H1 (cell line): ENCODE measurements at regions not wholly inside any gene's neighbourhood (a gene's known extent, or its start where the extent isn't known, plus 50 kb on each side); places are given as distances from the start of the nearest gene placed in this dataset.

Experiments used
- CTCF ChIA-PET: fragments of 300-600 bp; sonication (Branson Sonifier 250); formaldehyde crosslinking; loops from one replicate; lab custom pipeline; 2021; ENCODE audit not compliant: partially characterized antibody; lab: Charles Lee
- POLR2A ChIA-PET: fragments of 300-600 bp; sonication (Branson Sonifier 250); formaldehyde crosslinking; loops from one replicate; lab custom pipeline; 2021; ENCODE audit warnings: inconsistent platforms; ENCODE audit not compliant: partially characterized antibody; lab: Charles Lee
- DNase-seq, 2 experiments: peaks; one replicate each; pipeline versions ENCODE4 v3.0.0 to v3.0.0-alpha.2; 2010 to 2022; ENCODE audit warnings: low spot score in 2 of 2, low read depth in 1 of 2, mixed read lengths in 1 of 2
- FAIRE-seq: peaks from 2 replicates; lab custom pipeline; 2011; peaks lifted over from hg19 to GRCh38; lab: Jason Lieb, UNC
- H2AFZ ChIP-seq: 2 replicates; pipeline ENCODE4 v1.8.1; 2012; ENCODE audit warnings: low read length, inconsistent platforms
- H2AK5ac ChIP-seq: 2 replicates; pipeline ENCODE4 v1.6.1; 2013; ENCODE audit warnings: low read depth, low read length
- H2BK120ac ChIP-seq: replicated peaks from 2 replicates; pipeline ENCODE3; 2013; ENCODE audit warnings: low read depth, low read length, inconsistent platforms
- H2BK12ac ChIP-seq: 2 replicates; pipeline ENCODE4 v1.6.1; 2013; ENCODE audit warnings: low read depth, low read length
- H2BK15ac ChIP-seq: 2 replicates; pipeline ENCODE4 v1.6.1; 2013; ENCODE audit warnings: low read length
- H2BK20ac ChIP-seq: 2 replicates; pipeline ENCODE4 v1.6.1; 2013; ENCODE audit warnings: low read length
- H2BK5ac ChIP-seq: 2 replicates; pipeline ENCODE4 v1.6.1; 2013; ENCODE audit warnings: low read depth, low read length
- H3K14ac ChIP-seq: 2 replicates; pipeline ENCODE4 v1.6.1; 2013; ENCODE audit warnings: inconsistent platforms; ENCODE audit not compliant: insufficient read length
- H3K18ac ChIP-seq: 2 replicates; pipeline ENCODE4 v1.6.1; 2013; ENCODE audit warnings: low read length; ENCODE audit errors: extremely low read depth
- H3K23ac ChIP-seq: 2 replicates; pipeline ENCODE4 v1.6.1; 2013; ENCODE audit warnings: inconsistent platforms; ENCODE audit not compliant: insufficient read length
- H3K23me2 ChIP-seq: 2 replicates; pipeline ENCODE4 v1.6.1; 2013; ENCODE audit warnings: low read depth, low read length
- H3K27ac ChIP-seq: 2 replicates; pipeline ENCODE4 v1.6.1; 2011; ENCODE audit warnings: low read depth, low read length, inconsistent platforms
- H3K27me3 ChIP-seq, 4 experiments: replicated peaks in 1 of 4; 1 replicate in 1 of 4; 2 replicates in 3 of 4; pipeline versions ENCODE4 v1.6.1 to v1.8.1; 2011 to 2013; ENCODE audit warnings: low read length in 3 of 4, mild to moderate bottlenecking in 3 of 4, inconsistent platforms in 2 of 4, mixed read lengths in 2 of 4, moderate library complexity in 1 of 4; ENCODE audit not compliant: control insufficient read depth in 3 of 4, insufficient read depth in 3 of 4; ENCODE audit errors: extremely low read depth in 1 of 4
- H3K36me3 ChIP-seq, 4 experiments: 2 replicates each; pipeline versions ENCODE4 v1.6.1 to v1.8.1; 2011 to 2013; ENCODE audit warnings: mild to moderate bottlenecking in 4 of 4, low read length in 3 of 4, moderate library complexity in 2 of 4, control low read depth in 1 of 4, inconsistent platforms in 1 of 4; ENCODE audit not compliant: insufficient read depth in 4 of 4, control insufficient read depth in 2 of 4
- H3K4ac ChIP-seq: replicated peaks from 2 replicates; pipeline ENCODE3; 2013; ENCODE audit warnings: low read length, low read depth, mixed read lengths, inconsistent platforms; ENCODE audit not compliant: insufficient read length
- H3K4me1 ChIP-seq, 4 experiments: replicated peaks in 1 of 4; 1 replicate in 1 of 4; 2 replicates in 3 of 4; pipeline versions ENCODE4 v1.6.1 to v1.8.1; 2011 to 2013; ENCODE audit warnings: low read length in 3 of 4, inconsistent platforms in 2 of 4, mixed read lengths in 1 of 4; ENCODE audit not compliant: insufficient read depth in 4 of 4, control insufficient read depth in 3 of 4
- H3K4me2 ChIP-seq, 2 experiments: 2 replicates each; pipeline versions ENCODE4 v1.6.1 to v1.8.1; 2011 to 2013; ENCODE audit warnings: low read depth in 2 of 2, low read length in 2 of 2, control low read depth in 1 of 2, inconsistent platforms in 1 of 2, mild to moderate bottlenecking in 1 of 2; ENCODE audit not compliant: insufficient read depth in 1 of 2
- H3K4me3 ChIP-seq, 4 experiments: fragments of 200-600, 300-600 bp in 1 of 4; sonication (generic), shearing (Covaris generic), sonication (Bioruptor Twin) in 1 of 4; 2 replicates each; pipeline versions ENCODE4 v1.5.1 to v1.8.1; 2011 to 2016; ENCODE audit warnings: low read length in 4 of 4, low read depth in 3 of 4, control low read depth in 2 of 4, inconsistent platforms in 2 of 4, mild to moderate bottlenecking in 2 of 4, mixed read lengths in 1 of 4, moderate library complexity in 1 of 4; ENCODE audit not compliant: insufficient read depth in 2 of 4; ENCODE audit errors: extremely low read depth in 1 of 4
- H3K56ac ChIP-seq: replicated peaks from 2 replicates; pipeline ENCODE3; 2013; ENCODE audit warnings: low read depth, mild to moderate bottlenecking, mixed read lengths, low read length, inconsistent platforms; ENCODE audit not compliant: insufficient read length
- H3K79me1 ChIP-seq: 2 replicates; pipeline ENCODE4 v1.6.1; 2013; ENCODE audit warnings: low read depth, low read length, control low read depth
- H3K79me2 ChIP-seq, 2 experiments: 2 replicates each; pipeline versions ENCODE4 v1.6.1 to v1.8.1; 2012 to 2013; ENCODE audit warnings: low read length in 2 of 2, mild to moderate bottlenecking in 2 of 2, inconsistent platforms in 1 of 2; ENCODE audit not compliant: insufficient read depth in 2 of 2, control insufficient read depth in 1 of 2
- H3K9ac ChIP-seq, 4 experiments: replicated peaks in 1 of 4; 1 replicate in 1 of 4; 2 replicates in 3 of 4; pipeline versions ENCODE4 v1.6.1 to v1.8.1; 2011 to 2013; ENCODE audit warnings: low read depth in 3 of 4, low read length in 3 of 4, control low read depth in 2 of 4, mild to moderate bottlenecking in 2 of 4, moderate library complexity in 2 of 4, inconsistent platforms in 1 of 4; ENCODE audit errors: extremely low read depth in 1 of 4
- H3K9me3 ChIP-seq, 2 experiments: 2 replicates each; pipeline versions ENCODE4 v1.6.1 to v1.8.1; 2012 to 2013; ENCODE audit warnings: mild to moderate bottlenecking in 2 of 2, moderate library complexity in 2 of 2, control low read depth in 1 of 2, inconsistent platforms in 1 of 2, low read depth in 1 of 2, low read length in 1 of 2, mixed read lengths in 1 of 2; ENCODE audit not compliant: insufficient read depth in 2 of 2
- H4K20me1 ChIP-seq, 2 experiments: replicated peaks in 1 of 2; 2 replicates each; pipeline versions ENCODE3 to v1.8.1; 2011 to 2013; ENCODE audit warnings: inconsistent platforms in 2 of 2, low read length in 2 of 2, mild to moderate bottlenecking in 1 of 2; ENCODE audit not compliant: insufficient read depth in 2 of 2, control insufficient read depth in 1 of 2
- H4K5ac ChIP-seq: 2 replicates; pipeline ENCODE4 v1.6.1; 2013; ENCODE audit warnings: low read length, low read depth, mixed read lengths, inconsistent platforms; ENCODE audit not compliant: insufficient read length
- H4K8ac ChIP-seq: 2 replicates; pipeline ENCODE4 v1.8.0; 2013; ENCODE audit warnings: mild to moderate bottlenecking, moderate library complexity, low read length, inconsistent platforms; ENCODE audit not compliant: insufficient read depth; ENCODE audit errors: extremely low read depth
- H4K91ac ChIP-seq: replicated peaks from 2 replicates; pipeline ENCODE3; 2013; ENCODE audit warnings: low read length, mixed read lengths, inconsistent platforms; ENCODE audit not compliant: insufficient read length
- CBX8 ChIP-seq: fragments of 300-800, 300-1000 bp; sonication (generic); IDR thresholded peaks from 2 replicates; pipeline ENCODE4 v1.7.1; 2016; ENCODE audit warnings: low read depth, low read length, borderline replicate concordance
- GABPA ChIP-seq: IDR thresholded peaks from 2 replicates; pipeline ENCODE4 v1.6.1; 2011; ENCODE audit warnings: mild to moderate bottlenecking, low read length, moderate library complexity, borderline replicate concordance; ENCODE audit not compliant: insufficient read depth
- HDAC2 ChIP-seq, 2 experiments: fragments of 300-600 bp in 1 of 2; sonication (generic) in 1 of 2; IDR thresholded peaks; 2 replicates each; pipeline ENCODE4 v1.6.1; 2011 to 2012; ENCODE audit warnings: low read depth in 2 of 2, low read length in 2 of 2, mild to moderate bottlenecking in 2 of 2, moderate library complexity in 2 of 2, borderline replicate concordance in 1 of 2, inconsistent platforms in 1 of 2
- JUN ChIP-seq: IDR thresholded peaks from 2 replicates; pipeline ENCODE4 v1.6.1; 2011; ENCODE audit warnings: low read depth, mild to moderate bottlenecking, improper control_type of control experiment, low read length
- KDM1A ChIP-seq: fragments of 200-600, 300-600 bp; sonication (generic); IDR thresholded peaks from 2 replicates; pipeline ENCODE4 v1.7.1; 2016; ENCODE audit warnings: mild to moderate bottlenecking, low read length, borderline replicate concordance
- RAD21 ChIP-seq, 2 experiments: IDR thresholded peaks in 1 of 2; conservative IDR thresholded peaks in 1 of 2; 2 replicates each; pipeline ENCODE4 v1.6.1; 2011; ENCODE audit warnings: low read depth in 2 of 2, low read length in 2 of 2, improper control_type of control experiment in 1 of 2, inconsistent platforms in 1 of 2, mild to moderate bottlenecking in 1 of 2, moderate library complexity in 1 of 2
- SAP30 ChIP-seq: fragments of 300-600 bp; sonication (generic); IDR thresholded peaks from 2 replicates; pipeline ENCODE4 v1.7.1; 2012; ENCODE audit warnings: low read length, moderate library complexity, mild to moderate bottlenecking, inconsistent platforms; ENCODE audit not compliant: insufficient read depth, insufficient replicate concordance
- SP1 ChIP-seq: IDR thresholded peaks from 2 replicates; pipeline ENCODE4 v1.6.1; 2011; ENCODE audit warnings: low read depth, low read length
- YY1 ChIP-seq: IDR thresholded peaks from 2 replicates; pipeline ENCODE4 v1.6.1; 2011; ENCODE audit warnings: low read depth, mild to moderate bottlenecking, low read length
- WGBS, 2 experiments: shearing (Covaris generic) in 1 of 2; methylation state at CpG; one replicate each; pipeline versions ENCODE4 v1.1.6 to v1.1.7; 2013 to 2015; ENCODE audit warnings: low lambda C conversion rate in 2 of 2, mixed read lengths in 2 of 2, inconsistent platforms in 1 of 2, low coverage in 1 of 2, missing lambda C conversion rate in 1 of 2; ENCODE audit not compliant: insufficient replicate concordance in 2 of 2, insufficient coverage in 1 of 2, insufficient read length in 1 of 2; ENCODE audit errors: extremely low coverage in 1 of 2, missing lambda C conversion rate in 1 of 2; 5-methylcytosine and 5-hydroxymethylcytosine counted together
- TF ChIP-seq, protein P1 (sequence below), 3 experiments: IDR thresholded peaks; 1 replicate in 2 of 3; 2 replicates in 1 of 3; pipeline versions ENCODE4 v1.5.1 to v1.6.1; 2011; ENCODE audit warnings: low read length in 3 of 3, mild to moderate bottlenecking in 3 of 3, inconsistent platforms in 2 of 3, low read depth in 1 of 3, moderate library complexity in 1 of 3; ENCODE audit not compliant: insufficient read depth in 1 of 3; ENCODE audit errors: control extremely low read depth in 1 of 3

DNA sequence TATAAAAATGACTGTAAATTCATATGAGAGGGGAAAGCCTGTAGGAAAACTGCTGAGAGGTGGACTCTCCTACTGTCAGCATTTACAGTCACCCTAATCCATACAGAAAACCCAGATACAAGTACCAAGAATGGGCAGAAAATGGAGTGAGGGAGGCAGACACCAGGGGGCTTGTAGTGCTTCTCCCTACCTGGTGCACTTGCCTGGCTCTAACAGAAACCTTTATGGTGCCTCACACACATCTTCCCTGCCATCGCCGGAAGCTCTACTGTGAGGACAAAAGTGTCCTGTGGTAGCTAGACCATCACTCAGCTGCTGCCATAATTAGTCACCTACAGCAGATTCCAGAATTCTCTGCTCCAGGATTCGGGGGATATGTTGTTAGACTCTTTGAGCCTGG is 441.3 kb downstream of the TFAP2B start:
- no peak overlapping the region for H2BK120ac ChIP-seq
- no peak overlapping the region for H3K9ac ChIP-seq
- no peak for TF ChIP-seq YY1
- TF ChIP-seq, protein P1, sequence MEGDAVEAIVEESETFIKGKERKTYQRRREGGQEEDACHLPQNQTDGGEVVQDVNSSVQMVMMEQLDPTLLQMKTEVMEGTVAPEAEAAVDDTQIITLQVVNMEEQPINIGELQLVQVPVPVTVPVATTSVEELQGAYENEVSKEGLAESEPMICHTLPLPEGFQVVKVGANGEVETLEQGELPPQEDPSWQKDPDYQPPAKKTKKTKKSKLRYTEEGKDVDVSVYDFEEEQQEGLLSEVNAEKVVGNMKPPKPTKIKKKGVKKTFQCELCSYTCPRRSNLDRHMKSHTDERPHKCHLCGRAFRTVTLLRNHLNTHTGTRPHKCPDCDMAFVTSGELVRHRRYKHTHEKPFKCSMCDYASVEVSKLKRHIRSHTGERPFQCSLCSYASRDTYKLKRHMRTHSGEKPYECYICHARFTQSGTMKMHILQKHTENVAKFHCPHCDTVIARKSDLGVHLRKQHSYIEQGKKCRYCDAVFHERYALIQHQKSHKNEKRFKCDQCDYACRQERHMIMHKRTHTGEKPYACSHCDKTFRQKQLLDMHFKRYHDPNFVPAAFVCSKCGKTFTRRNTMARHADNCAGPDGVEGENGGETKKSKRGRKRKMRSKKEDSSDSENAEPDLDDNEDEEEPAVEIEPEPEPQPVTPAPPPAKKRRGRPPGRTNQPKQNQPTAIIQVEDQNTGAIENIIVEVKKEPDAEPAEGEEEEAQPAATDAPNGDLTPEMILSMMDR (IDR thresholded peaks at IDR 0.05; ENCODE audit: control extremely low read depth in 1 of 3, insufficient read depth in 1 of 3, low read depth in 1 of 3, low read length in 3 of 3) = peak in 1 of 3 experiments; percentile 14; a peak in 1 of 4 replicates
- no peak for TF ChIP-seq SAP30
- TF ChIP-seq HDAC2 (IDR thresholded peaks at IDR 0.05; ENCODE audit: borderline replicate concordance in 1 of 2, low read depth in 2 of 2, low read length in 2 of 2) = no peak
- peak; percentile 15 to 41; a peak in 2 of 4 replicates for TF ChIP-seq RAD21 (IDR thresholded peaks at IDR 0.05 in 1 of 2, conservative IDR thresholded peaks at IDR 0.05 in 1 of 2; ENCODE audit: low read depth in 2 of 2, low read length in 2 of 2)
- TF ChIP-seq JUN = no peak
- no peak for TF ChIP-seq SP1
- no peak for TF ChIP-seq CBX8
- TF ChIP-seq KDM1A = no peak
- no peak for TF ChIP-seq GABPA
- CTCF ChIA-PET = interaction anchor here (1.6 kb wide), 1 partner anchor 400 kb away, joined by 3 read pairs; no protein-coding TSS in a partner anchor
- H2BK12ac ChIP-seq = no peak overlapping the region
- H3K23ac ChIP-seq = no peak overlapping the region
- POLR2A ChIA-PET = no interaction called here
- H4K20me1 ChIP-seq = no peaks in the 10 kb centered on the region
- H3K79me1 ChIP-seq = no peaks in the 10 kb centered on the region
- no peak overlapping the region for H2BK15ac ChIP-seq
- H2BK5ac ChIP-seq = no peak overlapping the region
- H3K56ac ChIP-seq = no peak overlapping the region
- no peak overlapping the region; the same call in 1 of the 2 replicates for H2AFZ ChIP-seq
- H3K79me2 ChIP-seq = no peaks in the 10 kb centered on the region
- peaks cover 0 to 1% (median 0%) of the 10 kb centered on the region in 4 experiments; a peak in 1 of 7 replicates for H3K27me3 ChIP-seq
- H2BK20ac ChIP-seq = no peak overlapping the region
- H3K9me3 ChIP-seq = no peaks in the 10 kb centered on the region
- no peaks in the 10 kb centered on the region for H3K23me2 ChIP-seq
- FAIRE-seq = no peak
- no peak overlapping the region for H2AK5ac ChIP-seq
- H3K18ac ChIP-seq = no peak overlapping the region
- no peak for DNase-seq
- no peak overlapping the region for H4K5ac ChIP-seq
- H3K14ac ChIP-seq = no peak overlapping the region
- no peak overlapping the region for H3K4me3 ChIP-seq
- H3K27ac ChIP-seq = no peak overlapping the region
- 93% methylated on average over 3 of the region's 3 CpGs; no CpG with 5 or more reads in 1 of the 2 experiments for WGBS, 2 experiments
- H3K36me3 ChIP-seq = no peaks in the 10 kb centered on the region
- no peak overlapping the region for H3K4ac ChIP-seq
- H4K8ac ChIP-seq = no peak overlapping the region
- no peak overlapping the region for H3K4me2 ChIP-seq
- no peaks in the 10 kb centered on the region for H3K4me1 ChIP-seq
- H4K91ac ChIP-seq = no peak overlapping the region
